DMS153 treated with DMSO at 0.1 percent for 48 hours (cell line): ENCODE measurements at regions not wholly inside any gene's neighbourhood (a gene's known extent, or its start where the extent isn't known, plus 50 kb on each side); places are given as distances from the start of the nearest gene placed in this dataset.
"Not testable (repeated sequence)": the region's sequence is repeated elsewhere in the genome, so short reads cannot be mapped to it uniquely, and the experiment has no call there.

Experiments
- DNase-seq: peaks from one replicate; lab custom pipeline; 2025; ENCODE audit not compliant: unreplicated experiment; lab: John Stamatoyannopoulos, UW

DNA sequence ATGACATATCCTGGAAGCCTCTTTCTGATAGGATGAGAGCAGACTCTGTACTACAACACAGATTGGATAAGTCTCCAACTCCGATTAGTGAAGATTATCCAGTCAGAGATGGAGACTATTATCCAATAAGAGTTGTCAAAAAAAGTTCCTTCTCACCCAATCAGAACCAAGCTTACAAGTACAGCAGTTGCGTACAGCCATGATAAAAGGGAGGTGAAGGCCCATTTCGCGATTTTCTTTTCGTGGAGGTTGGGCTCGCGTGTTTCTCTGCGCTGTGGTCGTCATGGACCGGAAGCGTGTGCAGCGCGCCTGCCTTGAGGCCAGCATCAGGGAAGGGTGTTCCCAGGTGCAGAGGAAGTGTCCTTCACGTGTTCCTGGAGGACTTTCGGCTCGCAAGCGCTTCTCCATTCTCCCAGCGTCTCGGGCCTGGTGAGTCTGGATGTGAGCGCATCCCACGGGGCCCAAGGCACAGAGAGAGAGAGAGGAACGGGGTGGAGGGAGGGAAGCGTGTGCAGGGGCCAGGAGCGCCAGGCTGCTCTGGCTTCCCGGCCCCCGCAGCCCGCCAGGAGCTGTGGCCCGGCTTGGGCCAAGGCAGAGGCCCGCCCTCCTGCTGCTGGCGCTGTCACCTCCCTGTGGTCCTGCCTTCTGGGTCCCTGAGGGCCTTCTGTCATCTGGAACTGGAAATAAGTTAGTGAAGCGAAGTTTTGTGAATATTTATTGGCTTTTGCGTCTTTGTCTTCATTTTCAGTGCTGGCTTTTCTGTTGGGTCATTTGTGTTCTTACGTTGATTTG lies 53.9 kb downstream of the CDRT15L2 start:
- not testable (repeated sequence) for DNase-seq

DNA sequence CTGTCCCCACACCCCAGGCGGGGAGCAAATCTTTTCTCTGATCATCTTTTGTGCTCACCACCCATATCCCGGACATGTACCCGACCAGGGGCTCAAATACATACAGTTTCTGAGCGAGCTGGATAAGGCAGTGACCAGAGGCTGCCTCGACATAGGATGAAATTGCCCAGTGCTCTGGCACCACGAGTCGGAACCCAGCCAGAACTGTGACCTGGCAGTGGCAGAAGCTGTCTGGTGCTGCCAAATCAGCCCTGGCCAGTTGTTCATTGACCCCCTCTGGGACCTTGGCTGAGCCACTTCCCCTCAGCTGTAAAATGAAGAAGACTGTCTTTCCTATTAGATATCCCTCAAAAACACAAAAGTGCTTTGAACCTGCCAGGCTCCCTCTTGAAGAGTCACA lies 60.6 kb downstream of the CDRT15L2 start:
- not testable (repeated sequence) for DNase-seq

DNA sequence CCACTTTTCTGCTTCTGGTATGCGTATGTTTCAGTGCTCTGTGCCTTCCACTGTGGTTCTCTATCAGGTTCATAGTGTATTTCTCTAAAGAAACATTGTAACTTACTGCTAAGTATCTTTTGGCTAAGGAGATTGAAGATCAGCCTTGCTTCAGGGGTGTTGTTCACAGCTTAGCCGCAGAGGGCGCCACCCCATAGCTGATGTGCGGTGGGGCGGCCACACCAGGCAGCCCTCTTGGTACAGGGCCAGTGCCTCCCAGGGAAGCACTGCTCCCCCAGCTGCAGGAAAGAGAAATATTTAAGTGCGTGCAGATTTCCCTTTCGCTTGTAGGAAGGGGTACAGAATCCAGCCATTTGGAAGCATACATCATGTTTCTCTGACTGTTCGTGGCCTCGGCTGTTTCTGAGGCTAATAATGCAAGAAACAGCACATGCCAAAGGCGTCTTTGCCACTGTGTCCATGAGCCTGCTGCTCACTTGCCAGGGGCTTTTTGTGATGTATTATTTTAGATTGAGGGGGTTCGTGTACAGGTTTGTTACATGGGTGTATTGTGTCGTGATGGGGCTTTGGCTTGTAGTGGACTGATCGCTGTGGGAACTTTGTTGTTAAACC lies 67.2 kb downstream of the CDRT15L2 start:
- DNase-seq, result not testable (repeated sequence)

DNA sequence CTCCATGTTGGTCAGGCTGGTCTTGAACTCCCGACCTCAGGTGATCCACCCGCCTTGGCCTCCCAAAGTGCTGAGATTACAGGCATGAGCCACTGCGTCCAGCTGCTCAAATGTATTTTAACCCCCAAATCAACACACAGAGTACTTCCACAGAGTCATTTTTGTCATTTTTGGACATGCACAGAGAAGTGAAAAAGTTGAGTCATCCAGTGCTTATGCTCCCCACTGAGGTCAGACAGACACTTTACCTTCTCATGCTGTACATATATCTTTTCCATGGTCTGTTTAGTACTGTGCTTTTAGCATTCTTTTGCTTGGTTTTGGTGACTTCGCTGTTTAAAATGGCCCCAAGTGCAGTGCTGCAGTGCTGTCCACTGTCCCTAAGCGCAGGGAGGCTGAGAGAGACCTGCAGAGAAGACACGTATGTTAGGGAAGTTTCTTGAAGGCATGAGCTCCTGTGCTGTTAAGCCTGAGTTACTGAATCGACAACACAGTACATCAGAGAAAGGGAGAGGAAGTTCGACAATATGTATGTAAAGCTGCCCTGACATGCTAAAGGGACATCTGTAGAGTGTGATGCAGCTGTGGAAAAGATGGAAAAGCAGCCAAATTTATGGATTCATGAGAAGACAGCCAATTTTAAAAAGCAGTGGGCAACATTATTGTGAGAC lies 69.7 kb downstream of the CDRT15L2 start:
- not testable (repeated sequence) for DNase-seq

DNA sequence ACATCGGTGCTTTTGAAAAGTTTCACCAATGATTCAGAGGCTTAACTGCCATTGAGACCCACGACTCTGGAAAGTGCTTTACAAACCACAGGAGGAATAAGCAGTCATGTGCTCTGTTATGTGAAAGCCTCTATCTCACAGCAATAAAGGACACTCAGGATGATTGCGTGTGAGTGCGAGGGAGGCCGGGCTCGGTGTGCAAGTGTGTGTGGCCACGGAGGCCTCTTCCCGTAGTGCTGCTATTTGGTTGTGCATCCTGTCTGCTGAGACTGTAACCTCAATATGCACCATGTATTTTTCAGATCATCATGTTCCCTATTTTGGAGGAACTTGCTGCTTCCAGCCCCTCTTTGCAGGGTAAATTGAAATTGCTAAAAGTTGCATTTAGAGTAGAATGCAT lies 71.5 kb downstream of the CDRT15L2 start:
- DNase-seq, result not testable (repeated sequence)

DNA sequence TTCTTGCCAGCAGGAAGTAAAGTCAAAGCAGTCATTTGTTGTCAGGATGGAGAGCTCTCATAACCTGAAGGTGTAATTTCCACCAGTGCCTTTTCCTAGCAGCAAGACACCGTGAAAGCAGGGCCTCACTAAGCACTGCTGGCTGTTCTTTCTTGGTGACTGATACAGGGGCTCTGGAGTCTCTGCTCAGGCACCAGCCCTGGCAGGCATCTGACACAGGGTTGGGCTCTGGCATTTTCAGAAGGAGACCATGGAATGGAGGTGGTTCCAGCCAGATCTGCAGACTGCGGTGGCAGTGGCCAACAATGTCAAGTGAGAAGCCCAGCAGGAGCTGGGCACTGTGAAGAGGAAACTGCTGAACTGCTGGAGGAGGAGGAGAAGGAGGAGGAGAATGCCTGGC lies 72.2 kb downstream of the CDRT15L2 start:
- DNase-seq, result not testable (repeated sequence)

DNA sequence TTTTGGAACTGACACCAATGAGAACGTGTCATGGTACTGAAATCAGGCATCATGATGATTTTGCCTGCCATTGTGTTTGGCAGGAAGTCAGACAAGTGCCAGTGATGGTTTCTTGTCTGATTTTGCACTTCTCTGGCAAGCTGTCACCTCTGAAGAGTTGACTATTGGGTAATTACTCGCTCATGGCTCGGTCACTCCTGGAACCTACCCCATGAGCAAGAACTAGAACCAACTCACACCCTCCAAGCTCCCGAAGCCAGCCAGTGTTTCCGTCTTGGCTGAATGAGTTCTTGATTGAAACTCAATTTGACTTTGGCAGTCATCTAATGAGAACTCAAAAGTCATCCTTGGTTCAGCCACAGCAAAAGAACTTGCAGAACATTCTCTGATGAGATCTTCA lies 73.9 kb downstream of the CDRT15L2 start:
- DNase-seq, result not testable (repeated sequence)

DNA sequence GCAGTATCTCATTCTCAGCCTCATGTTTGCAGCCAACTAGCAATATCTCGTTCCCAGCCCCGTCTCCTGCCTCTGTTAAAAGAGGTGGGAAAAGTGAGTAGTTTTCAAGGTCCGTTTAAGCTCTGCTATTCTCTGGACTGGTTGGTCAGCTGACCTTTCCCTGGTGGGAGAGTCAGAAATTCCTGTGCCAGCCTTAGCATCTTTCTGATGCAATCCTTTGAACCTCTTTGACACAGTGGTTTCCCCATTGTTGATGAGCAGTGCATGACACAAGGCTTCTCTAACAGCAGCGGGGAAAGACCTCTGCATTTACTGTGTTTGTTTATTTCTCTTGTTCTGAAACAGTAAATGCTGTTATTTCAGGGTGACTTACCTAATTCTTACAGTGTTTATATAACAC lies 74.6 kb downstream of the CDRT15L2 start:
- DNase-seq, result not testable (repeated sequence)

DNA sequence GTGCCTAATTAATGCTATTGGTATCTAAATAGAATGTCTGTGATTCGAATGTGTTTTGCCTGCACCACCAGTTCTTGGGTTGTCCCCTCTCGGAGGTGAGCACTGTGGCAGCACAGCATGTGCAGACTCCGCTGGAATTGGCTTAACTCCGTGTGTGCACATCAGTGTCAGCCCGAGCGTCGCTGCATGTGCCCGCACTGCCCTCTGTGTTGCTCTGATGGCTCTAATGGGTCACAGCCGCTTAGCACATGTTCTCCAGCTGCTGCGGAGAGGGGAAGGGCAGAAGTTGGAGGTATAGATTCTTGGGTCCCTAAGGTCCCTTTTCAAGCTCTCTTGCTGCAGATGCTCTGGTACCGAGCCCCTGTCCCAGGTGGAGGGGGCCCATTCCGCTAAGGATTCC lies 75.1 kb downstream of the CDRT15L2 start:
- DNase-seq, result not testable (repeated sequence)

DNA sequence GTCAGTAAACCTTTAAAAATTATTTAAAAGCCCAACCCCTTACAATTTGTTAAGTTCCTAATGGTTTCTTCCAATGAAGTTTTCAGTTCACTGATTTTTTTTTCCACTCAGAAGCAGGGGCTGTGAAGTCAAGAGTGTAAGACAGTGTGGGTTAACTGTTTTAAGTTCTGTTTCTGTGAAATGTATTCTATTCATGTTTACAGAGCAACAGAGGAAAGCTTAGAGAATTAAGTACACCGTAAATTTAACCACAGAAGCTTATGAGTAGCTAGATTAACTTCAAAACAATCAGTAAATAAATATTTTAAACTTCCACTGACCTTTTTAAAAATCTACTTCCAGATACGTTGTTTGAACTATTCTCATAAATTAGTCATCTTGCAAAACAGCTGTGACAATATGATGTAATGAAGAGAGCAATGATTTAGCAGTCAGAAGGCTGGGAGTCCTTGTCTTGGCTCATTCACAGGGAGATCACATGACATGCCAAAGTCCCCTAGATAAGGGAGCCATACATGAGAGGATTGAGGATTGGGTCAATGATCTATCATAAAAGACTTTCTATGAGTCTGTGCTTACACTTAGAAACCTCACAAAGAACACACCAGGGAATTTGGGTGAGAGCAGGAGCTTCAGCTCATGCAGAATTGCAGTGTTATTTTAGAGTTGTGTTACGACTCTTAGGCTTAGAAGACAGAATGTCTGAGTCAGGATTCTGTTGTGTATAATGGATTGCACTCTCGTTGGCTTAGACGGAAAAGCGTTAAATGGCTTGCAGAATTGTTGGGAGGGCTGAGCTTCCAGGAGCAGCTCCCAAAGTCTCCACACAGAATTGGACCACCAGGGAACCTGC lies 85.8 kb downstream of the CDRT15L2 start:
- DNase-seq, result not testable (repeated sequence)

DNA sequence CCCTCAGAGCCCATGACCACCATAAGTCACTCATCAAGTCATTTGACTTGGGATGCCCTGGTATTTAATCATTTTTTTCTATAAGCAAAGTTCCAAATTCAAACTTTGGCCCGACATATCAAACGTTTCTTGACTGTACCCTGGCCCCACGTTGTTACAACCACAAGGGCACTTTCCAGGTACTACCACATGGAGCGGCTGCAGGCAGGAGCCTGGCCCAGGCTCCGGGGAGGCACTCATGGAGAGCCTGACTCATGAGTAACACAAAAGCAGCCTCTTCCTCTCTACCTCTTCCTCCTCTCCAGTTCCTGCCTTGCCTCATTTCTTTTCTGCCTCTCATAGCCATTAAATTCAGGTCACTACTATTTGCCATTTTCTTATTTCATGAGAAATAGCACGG lies 87.2 kb downstream of the CDRT15L2 start:
- DNase-seq, result not testable (repeated sequence)

DNA sequence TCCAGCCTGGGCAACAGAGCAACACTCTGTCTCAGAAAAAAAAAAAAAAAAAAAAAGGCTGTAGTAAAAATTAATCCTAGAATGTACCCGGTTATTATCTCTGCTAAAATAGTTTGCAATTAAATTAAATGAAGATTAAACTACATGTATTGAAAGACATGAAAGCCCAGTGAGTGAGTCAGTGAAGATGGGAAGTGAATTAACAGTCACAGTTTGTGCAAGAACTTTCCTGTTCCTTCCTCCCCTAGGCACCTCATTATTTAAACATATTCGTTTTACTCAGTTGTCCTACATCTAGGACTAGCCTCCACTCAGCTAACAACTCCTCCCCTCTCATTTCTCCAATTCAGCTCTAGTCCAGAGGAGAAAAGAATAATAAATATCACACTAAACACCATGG lies 88.2 kb downstream of the CDRT15L2 start:
- not testable (repeated sequence) for DNase-seq

DNA sequence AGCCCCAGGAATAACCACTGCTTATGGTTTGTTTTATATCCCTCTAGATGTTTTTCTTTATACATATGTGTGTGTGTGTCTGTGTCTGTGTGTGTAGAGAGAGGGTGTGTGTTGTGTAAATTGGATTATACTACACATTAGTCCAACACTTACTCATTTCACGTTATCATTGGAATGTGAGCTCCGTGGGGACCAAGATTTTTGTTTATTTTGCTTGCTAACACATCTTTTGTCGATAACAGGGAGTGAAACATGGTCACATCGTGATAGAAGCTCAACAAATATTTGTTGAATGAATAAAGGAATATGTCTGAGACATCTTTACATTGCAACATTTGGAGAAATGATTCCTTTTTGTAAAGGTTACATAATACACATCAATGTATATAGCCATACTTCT lies 88.8 kb downstream of the CDRT15L2 start:
- not testable (repeated sequence) for DNase-seq

DNA sequence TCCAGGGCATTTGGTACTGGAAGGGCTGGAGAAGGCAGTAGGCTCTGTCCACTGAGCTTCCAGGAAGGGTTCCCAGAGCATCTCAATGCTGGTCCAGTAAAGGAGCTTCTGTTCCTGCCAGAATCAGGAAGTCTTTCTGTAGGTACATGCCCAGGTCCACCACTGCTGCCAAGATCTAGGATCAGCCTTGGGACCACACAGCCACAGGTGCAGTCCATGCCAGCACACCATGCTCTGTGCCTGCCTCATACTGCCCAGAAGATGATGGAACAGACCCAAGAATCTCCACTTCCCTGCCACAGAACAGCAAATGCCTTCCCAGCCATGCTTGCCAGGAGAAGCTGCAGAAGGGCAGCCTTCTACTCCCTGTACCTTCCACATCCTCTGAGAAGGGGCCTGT lies 89.3 kb downstream of the CDRT15L2 start:
- DNase-seq, result not testable (repeated sequence)

DNA sequence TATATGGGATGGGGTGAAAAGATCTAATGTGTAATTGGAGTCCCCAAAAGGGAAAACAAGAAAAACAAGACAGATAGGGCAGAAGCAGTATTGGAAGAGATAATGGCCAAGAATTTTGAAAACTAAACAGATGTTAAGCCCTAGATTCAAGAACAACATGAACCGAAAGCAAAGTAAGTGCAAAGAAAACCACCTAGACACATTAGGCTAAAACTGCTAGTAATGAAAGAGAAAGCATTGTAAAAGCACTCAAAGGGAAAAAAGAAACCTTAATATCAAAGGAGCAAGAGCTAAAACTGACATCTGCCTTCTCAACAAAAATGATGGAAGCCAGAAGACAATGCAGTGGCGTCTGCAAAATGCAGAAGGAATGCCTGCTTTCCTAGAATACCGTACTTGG lies 91.0 kb downstream of the CDRT15L2 start:
- not testable (repeated sequence) for DNase-seq

DNA sequence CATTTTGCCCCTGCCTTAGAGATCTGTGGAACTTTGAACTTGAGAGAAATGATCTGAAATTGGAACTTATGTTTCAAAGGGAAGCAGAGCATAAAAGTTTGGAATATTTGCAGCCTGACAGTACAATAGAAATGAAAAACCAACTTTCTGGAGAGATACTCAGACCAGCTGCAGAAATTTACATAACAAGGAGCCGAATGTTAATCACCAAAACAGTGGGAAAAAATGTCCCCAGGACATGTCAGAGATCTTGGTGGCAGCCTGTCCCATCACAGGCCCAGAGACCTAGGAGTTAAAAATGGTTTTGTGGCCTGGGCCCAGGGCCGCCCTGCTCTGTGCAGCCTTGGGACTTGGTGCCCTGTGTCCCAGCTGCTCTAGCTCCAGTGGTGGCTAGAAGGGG lies 94.8 kb downstream of the CDRT15L2 start:
- not testable (repeated sequence) for DNase-seq

DNA sequence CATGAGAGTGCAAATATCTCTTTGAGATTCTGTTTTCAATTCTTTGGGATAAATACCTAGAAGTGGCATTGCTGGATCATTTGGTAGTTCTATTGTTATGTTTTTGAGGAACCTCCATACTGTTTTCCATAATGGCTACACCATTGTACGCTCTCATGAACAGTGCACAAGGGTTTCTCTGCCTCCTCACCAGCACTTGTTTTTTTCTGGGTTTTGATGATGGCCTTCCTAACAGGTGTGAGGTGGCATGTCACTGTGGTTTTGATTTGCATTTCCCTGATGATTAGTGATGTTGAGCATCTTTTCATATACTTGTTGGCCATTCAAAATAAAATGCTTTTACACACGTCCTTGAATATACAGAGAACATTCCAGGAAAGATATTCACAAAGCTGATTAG lies 96.2 kb downstream of the CDRT15L2 start:
- not testable (repeated sequence) for DNase-seq

DNA sequence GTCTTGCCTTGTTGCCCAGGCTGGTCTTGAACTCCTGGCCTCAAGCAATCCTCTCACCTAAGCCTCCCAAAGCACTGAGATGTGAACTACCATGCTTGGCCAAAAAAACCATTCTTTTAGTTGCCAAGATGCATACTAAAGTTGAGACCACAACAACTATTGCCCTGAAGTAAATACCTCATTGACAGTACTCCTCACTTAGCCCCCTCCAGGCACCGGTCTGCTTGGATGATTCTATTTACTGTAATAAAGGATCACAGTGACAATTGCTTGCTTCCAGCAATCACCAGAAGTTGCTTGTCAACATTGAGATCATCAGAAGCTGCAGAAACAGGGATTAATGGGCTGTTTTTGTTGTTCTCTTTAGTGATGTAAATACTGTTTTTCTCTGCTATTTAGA lies 97.1 kb downstream of the CDRT15L2 start:
- DNase-seq, result not testable (repeated sequence)

DNA sequence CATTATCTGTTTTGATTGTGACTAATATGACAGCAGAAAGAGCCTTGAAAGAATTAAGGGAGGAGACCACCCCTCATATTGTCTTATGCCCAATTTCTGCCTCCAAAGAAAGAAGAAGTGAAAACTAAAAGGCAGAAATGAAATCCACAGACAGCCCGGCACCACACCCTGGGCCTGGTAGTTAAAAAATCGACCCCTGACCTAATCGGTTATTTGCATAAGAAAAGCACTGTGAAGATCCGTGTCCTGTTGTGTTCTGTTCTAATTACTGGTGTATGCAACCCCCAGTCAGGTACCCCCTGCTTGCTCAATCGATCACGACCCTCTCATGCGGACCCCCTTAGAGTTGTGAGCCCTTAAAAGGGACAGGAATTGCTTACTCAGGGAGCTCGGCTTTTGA lies 97.9 kb downstream of the CDRT15L2 start:
- DNase-seq, result not testable (repeated sequence)

DNA sequence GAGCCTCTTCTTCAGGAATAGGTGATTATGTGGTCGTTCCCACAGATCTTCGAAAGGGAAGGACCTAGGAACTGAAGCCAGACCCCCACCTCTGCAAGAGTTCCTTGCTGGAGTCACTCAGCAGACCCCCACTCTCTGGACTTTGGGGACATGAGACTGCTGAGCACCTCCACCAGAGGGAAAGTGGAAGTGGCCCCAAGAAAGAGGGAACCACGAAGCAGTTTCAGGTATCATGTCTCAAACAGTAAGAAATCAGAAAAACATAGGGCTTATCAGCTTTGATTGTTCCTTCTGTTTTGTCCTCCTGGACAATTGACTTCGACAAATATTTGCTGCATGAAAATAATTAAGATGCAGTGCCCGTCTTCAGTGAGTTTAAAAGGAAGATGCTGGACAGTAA lies 98.9 kb downstream of the CDRT15L2 start:
- not testable (repeated sequence) for DNase-seq
